HepG2 (cell line): ENCODE measurements at regions not wholly inside any gene's neighbourhood (a gene's known extent, or its start where the extent isn't known, plus 50 kb on each side); places are given as distances from the start of the nearest gene placed in this dataset.

Experiments used
- FOXA3 ChIP-seq: IDR thresholded peaks from 2 replicates; pipeline ENCODE4 v1.6.1; 2016; ENCODE audit warnings: missing genetic modification reagents, missing compliant biosample characterization
- HDAC6 ChIP-seq: fragments of 200-600 bp; sonication (generic); IDR thresholded peaks from 2 replicates; pipeline ENCODE4 v1.7.0; 2017; ENCODE audit warnings: mild to moderate bottlenecking, antibody characterized with exemption, low read length, low read depth
- KLF6 ChIP-seq: IDR thresholded peaks from 2 replicates; pipeline ENCODE4 v1.8.0; 2016; ENCODE audit warnings: missing biosample characterization, missing genetic modification reagents
- KMT2B ChIP-seq: IDR thresholded peaks from 2 replicates; pipeline ENCODE4 v1.6.1; 2016; ENCODE audit warnings: missing genetic modification reagents, missing compliant biosample characterization
- MLXIP ChIP-seq: sonication (generic); formaldehyde crosslinking; IDR thresholded peaks from 2 replicates; pipeline ENCODE4 v1.9.0; 2021; ENCODE audit warnings: missing genetic modification reagents, borderline replicate concordance
- MYPOP ChIP-seq: sonication (generic); formaldehyde crosslinking; IDR thresholded peaks from 2 replicates; pipeline ENCODE4 v1.8.1; 2023; ENCODE audit warnings: mild to moderate bottlenecking, moderate library complexity, missing genetic modification reagents
- TEF ChIP-seq: sonication (generic); formaldehyde crosslinking; IDR thresholded peaks from 2 replicates; pipeline ENCODE4 v1.5.0; 2020; ENCODE audit warnings: missing genetic modification reagents
- TFAP4 ChIP-seq: sonication (generic); IDR thresholded peaks from 2 replicates; pipeline ENCODE4 v1.6.1; 2016; ENCODE audit warnings: low read depth, borderline replicate concordance
- ZEB1 ChIP-seq: IDR thresholded peaks from 2 replicates; pipeline ENCODE4 v1.6.1; 2012; ENCODE audit warnings: mild to moderate bottlenecking, low read depth, inconsistent platforms; ENCODE audit not compliant: insufficient replicate concordance
- ZKSCAN5 ChIP-seq: sonication (generic); formaldehyde crosslinking; IDR thresholded peaks from 2 replicates; pipeline ENCODE4 v1.5.1; 2020; ENCODE audit warnings: mild to moderate bottlenecking, missing genetic modification reagents
- ZNF629 ChIP-seq: sonication (generic); formaldehyde crosslinking; conservative IDR thresholded peaks from 2 replicates; pipeline ENCODE4 v1.5.0; 2020; ENCODE audit warnings: missing genetic modification reagents
- ZNF710 ChIP-seq: sonication (generic); formaldehyde crosslinking; IDR thresholded peaks from 2 replicates; pipeline ENCODE4 v1.5.0; 2020; ENCODE audit warnings: mild to moderate bottlenecking, missing genetic modification reagents, borderline replicate concordance
- TF ChIP-seq, protein P1 (sequence below): IDR thresholded peaks from 2 replicates; pipeline ENCODE4 v1.6.1; 2016
- TF ChIP-seq, protein P2 (sequence below): sonication (generic); formaldehyde crosslinking; IDR thresholded peaks from 2 replicates; pipeline ENCODE4 v1.4.0; 2020; ENCODE audit warnings: missing genetic modification reagents
- TF ChIP-seq, protein P3 (sequence below): sonication (generic); formaldehyde crosslinking; conservative IDR thresholded peaks from 2 replicates; pipeline ENCODE4 v1.4.0; 2020; ENCODE audit warnings: mild to moderate bottlenecking, missing genetic modification reagents, moderate library complexity

DNA sequence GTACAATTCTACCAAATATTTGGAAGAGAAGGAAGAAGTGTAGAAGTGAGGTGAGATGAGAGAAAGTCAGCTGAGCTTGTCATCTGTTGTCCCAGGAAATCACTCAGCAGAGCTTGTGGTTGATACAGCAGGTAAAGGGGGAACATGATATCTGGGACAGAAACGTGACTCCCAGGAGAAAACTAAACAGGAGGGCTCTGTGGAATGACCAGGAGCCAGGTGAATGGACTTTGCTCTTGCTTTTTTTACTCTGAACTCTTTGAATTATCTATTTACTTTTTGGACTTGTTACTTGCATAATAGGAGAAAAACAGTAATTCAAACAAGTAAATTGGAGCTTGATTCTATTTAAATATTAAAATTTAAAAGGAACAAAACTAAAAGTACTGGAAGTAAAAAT lies 555.6 kb upstream of the FRG1 start (continued):
- TF ChIP-seq ZKSCAN5 (CRISPR knock-in tag) = no peak
- TF ChIP-seq FOXA3 = peak; percentile 54; the same call in 1 of the 2 replicates
- TF ChIP-seq, protein P1, sequence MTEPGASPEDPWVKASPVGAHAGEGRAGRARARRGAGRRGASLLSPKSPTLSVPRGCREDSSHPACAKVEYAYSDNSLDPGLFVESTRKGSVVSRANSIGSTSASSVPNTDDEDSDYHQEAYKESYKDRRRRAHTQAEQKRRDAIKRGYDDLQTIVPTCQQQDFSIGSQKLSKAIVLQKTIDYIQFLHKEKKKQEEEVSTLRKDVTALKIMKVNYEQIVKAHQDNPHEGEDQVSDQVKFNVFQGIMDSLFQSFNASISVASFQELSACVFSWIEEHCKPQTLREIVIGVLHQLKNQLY (CRISPR knock-in tag) = no peak
- TF ChIP-seq TEF = peak; percentile 42; the same call in 1 of the 2 replicates
- TF ChIP-seq, protein P2, sequence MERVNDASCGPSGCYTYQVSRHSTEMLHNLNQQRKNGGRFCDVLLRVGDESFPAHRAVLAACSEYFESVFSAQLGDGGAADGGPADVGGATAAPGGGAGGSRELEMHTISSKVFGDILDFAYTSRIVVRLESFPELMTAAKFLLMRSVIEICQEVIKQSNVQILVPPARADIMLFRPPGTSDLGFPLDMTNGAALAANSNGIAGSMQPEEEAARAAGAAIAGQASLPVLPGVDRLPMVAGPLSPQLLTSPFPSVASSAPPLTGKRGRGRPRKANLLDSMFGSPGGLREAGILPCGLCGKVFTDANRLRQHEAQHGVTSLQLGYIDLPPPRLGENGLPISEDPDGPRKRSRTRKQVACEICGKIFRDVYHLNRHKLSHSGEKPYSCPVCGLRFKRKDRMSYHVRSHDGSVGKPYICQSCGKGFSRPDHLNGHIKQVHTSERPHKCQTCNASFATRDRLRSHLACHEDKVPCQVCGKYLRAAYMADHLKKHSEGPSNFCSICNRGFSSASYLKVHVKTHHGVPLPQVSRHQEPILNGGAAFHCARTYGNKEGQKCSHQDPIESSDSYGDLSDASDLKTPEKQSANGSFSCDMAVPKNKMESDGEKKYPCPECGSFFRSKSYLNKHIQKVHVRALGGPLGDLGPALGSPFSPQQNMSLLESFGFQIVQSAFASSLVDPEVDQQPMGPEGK (CRISPR knock-in tag) = peak; percentile 29; the same call in 1 of the 2 replicates
- no peak for TF ChIP-seq KMT2B (CRISPR knock-in tag)
- TF ChIP-seq MLXIP = no peak
- TF ChIP-seq HDAC6 = no peak
- 0 out of 2 replicates have a peak, but pooled peaks have one; percentile 42 for TF ChIP-seq ZNF710 (CRISPR knock-in tag)
- TF ChIP-seq ZEB1 = peak; percentile 88
- TF ChIP-seq MYPOP (CRISPR knock-in tag) = no peak
- TF ChIP-seq, protein P3, sequence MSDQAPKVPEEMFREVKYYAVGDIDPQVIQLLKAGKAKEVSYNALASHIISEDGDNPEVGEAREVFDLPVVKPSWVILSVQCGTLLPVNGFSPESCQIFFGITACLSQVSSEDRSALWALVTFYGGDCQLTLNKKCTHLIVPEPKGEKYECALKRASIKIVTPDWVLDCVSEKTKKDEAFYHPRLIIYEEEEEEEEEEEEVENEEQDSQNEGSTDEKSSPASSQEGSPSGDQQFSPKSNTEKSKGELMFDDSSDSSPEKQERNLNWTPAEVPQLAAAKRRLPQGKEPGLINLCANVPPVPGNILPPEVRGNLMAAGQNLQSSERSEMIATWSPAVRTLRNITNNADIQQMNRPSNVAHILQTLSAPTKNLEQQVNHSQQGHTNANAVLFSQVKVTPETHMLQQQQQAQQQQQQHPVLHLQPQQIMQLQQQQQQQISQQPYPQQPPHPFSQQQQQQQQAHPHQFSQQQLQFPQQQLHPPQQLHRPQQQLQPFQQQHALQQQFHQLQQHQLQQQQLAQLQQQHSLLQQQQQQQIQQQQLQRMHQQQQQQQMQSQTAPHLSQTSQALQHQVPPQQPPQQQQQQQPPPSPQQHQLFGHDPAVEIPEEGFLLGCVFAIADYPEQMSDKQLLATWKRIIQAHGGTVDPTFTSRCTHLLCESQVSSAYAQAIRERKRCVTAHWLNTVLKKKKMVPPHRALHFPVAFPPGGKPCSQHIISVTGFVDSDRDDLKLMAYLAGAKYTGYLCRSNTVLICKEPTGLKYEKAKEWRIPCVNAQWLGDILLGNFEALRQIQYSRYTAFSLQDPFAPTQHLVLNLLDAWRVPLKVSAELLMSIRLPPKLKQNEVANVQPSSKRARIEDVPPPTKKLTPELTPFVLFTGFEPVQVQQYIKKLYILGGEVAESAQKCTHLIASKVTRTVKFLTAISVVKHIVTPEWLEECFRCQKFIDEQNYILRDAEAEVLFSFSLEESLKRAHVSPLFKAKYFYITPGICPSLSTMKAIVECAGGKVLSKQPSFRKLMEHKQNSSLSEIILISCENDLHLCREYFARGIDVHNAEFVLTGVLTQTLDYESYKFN (CRISPR knock-in tag) = peak; percentile 78
- TF ChIP-seq ZNF629 (CRISPR knock-in tag) = no peak
- peak; percentile 78 for TF ChIP-seq TFAP4
- no peak for TF ChIP-seq KLF6
